NCI-H82 treated with DMSO at 0.1 percent for 48 hours (cell line): ENCODE measurements at regions not wholly inside any gene's neighbourhood (a gene's known extent, or its start where the extent isn't known, plus 50 kb on each side); places are given as distances from the start of the nearest gene placed in this dataset.

ENCODE experiments used
- DNase-seq: peaks from one replicate; lab custom pipeline; 2025; ENCODE audit not compliant: unreplicated experiment; lab: John Stamatoyannopoulos, UW

DNA sequence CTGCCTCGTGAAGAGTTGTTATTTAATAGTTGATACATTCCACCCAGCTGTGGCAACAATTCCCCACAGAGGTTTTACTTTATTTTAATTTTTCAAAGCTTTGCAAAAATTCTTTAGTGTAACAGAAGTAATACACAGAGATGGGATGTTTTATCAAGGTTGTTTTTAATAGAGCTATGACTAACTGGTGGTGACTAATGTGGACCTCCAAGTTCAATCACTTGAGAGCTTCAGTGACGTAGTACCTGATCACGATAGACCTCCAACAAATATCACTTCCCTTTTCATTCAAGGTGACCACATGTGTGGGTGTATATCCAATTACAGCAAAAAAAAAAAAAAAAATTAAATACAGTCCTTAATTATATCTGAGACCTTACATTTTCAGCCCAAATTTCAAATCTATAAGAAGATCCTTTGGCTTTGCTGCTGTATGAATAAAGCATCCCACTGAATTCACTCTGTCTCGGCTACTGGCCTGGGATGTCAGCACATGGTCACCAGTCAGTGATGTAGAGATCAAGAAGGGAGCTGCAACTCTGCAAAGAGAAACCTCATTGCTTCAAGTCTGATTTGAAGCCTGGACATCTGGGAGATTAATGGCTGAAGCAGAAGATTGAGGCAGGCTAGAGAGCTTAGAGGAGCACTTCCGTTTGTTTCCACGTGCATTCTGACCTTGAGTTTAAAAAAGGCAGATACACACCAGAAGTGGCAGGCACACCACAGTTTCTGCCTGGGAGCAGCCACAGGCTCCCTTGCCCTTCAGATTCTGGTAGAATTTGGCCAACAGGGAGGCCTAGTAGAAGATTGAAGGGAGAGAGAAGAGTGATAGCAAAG lies 345.9 kb upstream of the NOCT start:
- no peak for DNase-seq

DNA sequence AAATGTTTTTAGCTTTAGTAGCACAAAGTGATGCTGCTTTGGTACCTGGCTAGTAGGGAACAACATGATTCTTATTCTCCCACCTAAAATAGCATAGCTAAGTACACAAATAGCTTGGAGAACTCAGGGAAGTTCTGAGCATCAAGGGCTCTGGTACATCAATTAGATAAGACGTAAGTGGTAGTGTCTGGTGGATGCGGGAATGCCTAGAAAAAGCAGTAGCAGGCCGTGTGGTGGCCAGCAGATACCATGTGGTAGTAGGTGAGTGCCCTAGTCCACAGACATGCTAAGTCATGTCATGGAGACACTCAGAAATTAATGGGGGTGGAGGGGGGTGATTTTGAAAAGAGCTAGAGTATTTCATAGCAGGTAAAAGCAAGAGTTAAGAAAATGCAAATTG lies 347.3 kb upstream of the NOCT start:
- DNase-seq = no peak

DNA sequence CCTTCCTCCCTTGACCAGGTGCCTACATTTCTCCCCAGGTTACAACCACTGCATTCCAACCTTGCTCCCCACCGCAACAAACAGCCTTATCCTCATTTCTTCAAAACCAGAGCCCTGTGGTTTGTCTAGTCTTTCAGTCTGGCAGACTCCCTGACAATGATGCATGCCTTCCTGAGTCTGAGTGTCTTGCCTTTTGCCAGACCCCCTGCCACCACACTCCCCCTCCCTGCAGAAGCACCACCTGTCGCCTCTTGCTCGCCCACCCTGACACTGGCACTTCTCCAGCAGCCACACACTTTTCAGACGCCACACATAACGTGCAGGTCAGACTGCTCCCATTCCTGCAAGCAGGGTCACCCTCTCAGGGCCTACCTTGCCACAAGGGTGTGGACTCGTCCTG lies 349.2 kb upstream of the NOCT start:
- no peak for DNase-seq

DNA sequence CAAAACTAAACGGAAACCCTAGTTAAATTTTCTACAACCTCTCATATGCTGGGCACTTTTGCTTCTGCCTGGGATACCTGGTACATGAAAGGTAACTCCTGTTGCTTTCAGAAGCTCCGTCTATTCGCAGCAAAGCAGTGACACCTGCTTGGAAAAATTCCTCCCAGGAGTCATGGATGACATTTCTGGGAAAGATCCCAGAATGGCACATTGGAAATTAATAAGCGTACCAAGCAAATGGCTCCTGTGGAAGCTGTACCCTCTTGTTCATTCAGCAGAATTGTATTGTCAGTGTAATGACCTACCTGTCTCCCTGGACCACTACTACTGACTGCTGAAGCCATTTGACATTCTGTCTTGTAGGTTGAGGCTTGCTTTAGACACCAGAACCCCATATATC lies 349.7 kb upstream of the NOCT start:
- DNase-seq = no peak

DNA sequence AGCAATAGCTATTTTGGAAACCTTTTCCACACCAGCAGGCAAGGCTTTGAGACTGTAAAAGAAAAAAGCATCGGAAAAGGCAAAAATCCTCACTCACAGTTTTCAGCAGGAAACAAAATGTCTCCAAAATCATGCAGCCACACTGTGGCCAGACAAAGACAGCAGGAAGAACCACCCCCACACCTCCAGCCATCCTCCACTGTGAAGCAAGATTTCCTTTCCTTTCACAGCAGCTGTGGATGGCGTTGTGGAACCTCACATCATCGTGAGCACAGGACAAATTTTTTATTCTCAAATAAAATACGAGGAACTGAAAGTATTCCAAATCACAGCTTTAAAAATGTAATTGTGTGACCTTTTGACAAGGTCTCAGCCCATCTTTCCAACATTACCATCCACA lies 351.7 kb upstream of the NOCT start:
- DNase-seq = no peak

DNA sequence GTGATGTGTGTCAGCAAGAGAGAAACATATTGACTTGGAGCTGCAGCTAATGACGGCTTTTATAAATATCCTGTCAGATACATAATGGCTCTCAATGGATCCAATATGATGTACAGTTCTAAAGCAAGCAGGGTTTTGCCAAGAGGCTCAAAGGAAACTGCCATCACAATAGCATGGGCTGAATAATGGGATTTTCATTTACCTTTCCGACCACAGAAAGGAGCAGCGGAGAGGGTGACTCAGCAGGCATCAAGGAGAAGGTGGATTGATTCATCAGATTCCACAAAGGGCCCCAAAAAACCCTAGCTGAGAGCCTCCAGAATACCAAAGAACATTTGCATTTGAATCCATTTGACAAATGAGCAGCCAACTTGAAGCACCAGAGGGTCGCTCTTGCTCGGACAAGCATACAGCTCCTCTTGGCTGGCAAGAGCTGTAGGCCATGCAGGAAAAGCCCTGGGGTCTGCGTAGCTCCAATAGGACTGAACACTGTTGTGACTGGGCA lies 355.7 kb upstream of the NOCT start:
- DNase-seq = no peak

DNA sequence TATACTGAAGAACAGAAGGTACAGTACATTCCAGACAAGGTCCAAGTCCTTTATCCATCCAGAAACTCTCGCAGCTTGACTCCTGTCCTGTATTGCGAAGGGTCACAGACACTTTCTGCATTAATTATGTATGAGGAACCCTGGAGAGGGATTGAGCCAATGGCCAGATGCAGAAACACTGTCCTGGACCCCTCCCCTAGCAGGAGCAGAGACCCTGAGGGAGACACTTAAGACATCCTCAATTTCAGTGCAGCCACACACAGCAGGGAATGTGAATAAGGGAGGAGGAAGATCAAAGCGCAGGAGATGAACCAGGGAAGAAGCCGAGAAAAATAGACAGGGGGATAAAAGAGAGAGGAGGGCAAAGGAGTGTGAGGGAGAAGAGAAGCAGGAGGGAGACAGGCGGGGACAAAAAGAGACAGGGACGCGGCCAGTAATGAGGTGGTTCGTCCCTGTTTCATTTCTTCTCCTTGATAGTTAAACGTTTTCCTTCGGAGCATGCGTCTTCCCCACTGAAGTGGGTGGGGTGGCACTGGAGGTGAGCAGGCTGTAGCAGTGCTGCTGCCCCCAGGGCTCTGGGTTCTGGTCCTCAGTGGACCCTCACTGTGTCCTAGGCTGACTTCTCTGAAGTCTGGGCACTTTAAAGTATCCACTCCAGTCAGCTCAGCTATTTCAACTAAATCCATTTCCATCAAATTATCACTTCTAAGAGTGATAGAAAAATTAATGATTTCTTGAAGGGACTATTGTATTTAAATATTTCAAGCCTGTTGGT lies 356.4 kb upstream of the NOCT start:
- DNase-seq = no peak

DNA sequence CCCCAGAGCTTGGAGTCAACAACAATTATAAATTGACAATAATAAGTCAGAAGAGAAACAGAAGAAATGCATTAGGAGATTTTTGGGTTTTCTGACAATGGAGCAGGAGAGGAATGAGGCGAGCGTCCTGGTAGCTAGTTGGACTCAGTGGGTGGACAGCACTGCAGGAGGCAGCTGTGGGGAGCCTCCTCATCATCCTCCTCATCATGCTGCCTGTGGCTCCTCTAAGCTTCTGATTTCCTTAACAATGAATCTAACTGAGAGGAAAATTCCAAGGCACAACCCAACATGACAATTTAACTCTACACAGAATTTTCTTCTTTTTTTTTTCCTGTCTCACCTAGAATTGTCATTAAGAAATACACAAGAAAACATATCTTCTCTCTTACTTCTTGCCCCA lies 357.1 kb upstream of the NOCT start:
- no peak for DNase-seq

DNA sequence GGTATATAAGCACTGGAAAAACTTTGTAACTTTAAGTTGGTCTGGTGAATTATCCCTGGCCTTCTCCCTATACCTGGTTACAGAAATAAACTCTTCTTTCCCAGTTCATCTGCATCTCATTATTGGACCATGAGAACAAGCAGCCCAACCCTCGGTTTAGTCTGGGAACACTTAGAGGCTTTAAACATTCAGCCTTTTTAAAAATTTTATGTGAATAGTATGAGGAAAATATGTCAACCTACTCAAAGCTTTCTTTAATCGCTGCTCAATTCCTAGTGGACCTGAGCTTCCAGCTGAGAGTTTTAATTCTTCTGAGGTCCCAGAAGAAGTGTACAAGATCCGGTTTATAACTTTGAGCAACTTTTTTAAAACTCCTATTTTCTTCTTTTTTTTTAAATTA lies 358.6 kb upstream of the NOCT start:
- no peak for DNase-seq

DNA sequence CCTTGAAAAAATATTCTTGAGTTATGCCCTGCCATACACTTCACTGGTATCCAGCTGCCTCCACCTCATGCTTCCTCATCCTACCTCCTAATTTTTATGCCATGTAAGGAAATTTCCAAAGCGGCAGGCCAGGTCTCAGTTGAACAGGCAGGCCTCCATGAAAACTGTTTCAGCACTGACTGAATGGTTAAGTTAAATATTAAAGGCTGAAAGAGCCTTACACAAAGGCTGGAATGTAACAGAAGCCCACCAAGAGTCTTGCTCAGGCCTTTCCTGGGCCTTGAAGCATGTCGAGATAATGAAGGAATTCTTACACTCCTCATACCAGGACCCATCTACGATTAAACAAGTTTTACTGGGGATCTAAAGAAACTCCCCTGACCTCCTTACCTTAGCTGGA lies 359.6 kb upstream of the NOCT start:
- DNase-seq = no peak

DNA sequence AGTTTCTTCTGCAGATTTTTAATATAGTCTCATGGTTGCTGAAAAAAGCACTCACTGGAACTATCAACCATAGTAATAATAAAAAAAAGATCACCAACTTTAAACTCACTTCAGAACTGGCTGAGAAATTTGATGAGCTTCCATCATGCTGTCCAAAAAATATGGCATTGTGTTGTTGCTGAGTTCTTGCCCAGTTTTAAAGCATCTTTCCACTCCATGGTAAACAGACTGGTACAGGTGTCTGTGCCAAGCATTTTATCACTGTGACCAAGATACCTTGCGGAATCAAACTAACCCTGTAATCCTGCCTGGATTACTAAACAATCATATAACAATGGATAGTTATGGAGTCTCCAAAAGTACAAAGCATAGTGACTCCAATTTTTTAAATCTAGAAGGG lies 360.3 kb upstream of the NOCT start:
- no peak for DNase-seq

DNA sequence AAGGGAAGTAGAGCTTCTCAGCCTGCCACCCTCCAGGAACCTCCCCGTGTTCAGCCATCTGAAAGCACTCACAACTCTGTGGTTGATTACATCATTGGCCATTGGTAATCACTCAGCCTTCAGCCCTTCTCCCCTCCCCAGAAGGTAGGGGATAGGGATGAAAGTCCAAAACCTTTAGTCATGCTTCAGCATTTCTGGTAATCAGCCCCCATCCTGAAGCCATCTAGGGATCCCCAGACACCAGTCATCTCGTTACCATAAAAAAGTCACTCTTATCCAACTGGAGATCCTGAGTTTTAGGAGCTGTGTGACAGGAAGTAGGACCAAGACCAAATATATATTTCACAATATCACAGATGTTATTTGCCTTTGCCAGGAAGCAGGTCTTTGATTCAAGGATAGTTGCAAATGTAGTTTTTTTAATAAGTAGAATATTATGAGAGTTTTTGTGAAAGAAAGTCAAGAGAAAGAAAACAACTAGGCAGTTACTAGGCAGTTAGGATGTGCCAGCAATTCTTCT lies 364.6 kb upstream of the NOCT start:
- DNase-seq = no peak

DNA sequence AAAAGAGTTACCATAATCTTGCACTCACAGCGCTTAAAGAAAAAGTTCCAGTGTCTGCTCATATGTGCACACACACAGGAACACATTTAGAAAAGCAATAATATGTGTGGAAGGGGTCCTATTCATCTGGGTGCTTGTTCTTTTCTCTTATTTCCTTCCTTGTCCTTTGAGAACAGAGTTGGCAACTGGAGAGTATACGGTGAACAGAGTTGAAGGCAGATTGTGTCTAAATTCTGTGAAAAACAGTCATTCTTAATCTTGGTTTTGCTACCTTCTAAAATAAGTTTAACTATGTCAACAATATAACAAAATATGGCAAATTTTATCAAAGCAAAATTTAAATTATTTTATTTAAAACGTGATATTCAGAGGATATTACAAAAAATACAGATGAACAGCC lies 365.1 kb upstream of the NOCT start:
- no peak for DNase-seq

DNA sequence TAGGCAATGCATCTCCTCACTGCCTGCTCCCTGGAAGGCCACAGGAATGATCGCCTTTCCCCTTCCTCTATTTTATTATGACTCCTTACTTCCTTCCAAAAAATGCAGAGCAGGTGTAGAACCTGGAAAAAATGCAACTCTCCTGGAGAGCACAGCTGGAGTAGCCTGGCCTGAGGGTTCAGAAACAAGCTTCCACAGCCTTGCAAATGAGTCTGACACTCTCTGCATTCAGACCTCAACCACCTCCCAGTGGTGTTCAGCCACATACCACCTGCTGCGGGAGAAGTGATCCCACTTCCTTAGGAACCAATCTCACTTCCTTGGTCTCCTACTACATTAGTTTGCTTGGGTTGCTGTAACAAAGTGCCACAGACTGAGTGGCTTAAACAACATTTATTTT lies 368.1 kb upstream of the NOCT start:
- DNase-seq = no peak

DNA sequence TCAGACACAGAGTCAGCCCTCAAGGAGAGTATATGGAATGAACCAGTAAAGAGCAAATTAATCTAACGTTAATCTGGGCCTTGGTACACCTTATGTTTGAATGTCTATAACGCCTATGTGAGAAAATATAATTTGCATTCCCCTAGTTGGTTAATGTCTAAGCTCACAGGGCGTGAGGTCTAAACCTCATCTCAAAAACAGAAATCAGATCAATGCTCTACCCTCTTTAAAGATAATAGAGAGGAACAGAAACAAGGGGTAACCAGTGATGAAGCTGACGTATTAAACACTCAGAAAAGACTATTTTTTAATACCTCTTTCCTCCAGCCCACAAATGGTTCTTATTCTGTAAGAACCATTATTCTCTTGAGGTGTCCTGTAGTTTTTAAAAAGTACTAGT lies 369.2 kb upstream of the NOCT start:
- no peak for DNase-seq

DNA sequence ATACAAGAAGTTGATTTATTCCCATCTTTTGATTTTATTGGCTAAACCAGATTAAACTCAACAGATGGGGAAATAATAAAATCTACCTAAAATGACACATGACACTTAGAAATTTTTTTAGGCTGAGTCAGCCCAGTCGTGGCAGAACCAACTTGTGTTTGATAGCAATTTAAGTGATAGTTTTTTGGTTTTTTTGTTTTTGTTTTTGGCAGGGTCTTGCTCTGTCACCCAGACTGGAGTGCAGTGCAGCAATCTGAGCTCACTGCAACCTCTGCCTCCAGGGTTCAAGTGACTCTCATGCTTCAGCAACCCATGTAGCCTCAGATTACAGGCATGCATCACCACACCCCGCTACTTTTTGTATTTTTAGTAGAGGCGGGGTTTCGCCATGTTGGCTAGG lies 370.3 kb upstream of the NOCT start:
- DNase-seq = no peak

DNA sequence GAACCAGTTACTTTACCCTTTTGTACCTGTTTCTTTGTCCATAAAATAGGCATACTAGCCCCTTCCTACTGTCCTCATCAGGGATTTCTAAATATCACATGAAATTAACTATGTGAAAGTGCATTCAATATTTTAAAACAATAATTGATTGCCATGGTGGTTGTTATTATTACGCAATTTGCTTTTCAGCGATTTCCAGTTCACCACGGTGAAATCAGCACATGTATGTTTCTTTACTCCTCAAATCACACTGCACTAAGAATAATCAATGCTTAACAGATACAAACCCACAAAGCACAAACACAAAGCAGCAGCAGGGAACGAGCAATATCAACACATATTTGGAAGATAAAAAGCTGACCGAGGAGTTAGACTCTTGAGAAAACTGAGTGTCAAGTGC lies 371.3 kb upstream of the NOCT start:
- DNase-seq = no peak

DNA sequence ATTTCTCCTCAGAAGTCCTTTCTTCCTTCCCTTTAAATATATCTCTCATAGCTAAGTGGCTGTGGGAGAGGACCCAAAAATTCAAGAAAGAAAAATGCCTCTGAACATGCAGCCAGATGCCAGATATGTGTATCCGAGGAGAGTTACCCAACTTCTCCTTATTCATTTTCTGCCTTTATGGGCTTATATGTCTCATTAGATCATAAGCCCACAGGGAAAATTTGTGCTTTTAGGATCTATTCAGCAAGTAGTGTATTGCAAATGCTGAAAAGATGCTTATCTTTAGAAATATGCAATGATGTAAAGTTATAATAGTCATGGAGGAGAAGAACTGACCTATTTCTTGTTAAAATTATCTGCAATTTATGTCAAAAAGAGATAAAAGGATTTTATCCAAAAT lies 371.8 kb upstream of the NOCT start:
- no peak for DNase-seq

DNA sequence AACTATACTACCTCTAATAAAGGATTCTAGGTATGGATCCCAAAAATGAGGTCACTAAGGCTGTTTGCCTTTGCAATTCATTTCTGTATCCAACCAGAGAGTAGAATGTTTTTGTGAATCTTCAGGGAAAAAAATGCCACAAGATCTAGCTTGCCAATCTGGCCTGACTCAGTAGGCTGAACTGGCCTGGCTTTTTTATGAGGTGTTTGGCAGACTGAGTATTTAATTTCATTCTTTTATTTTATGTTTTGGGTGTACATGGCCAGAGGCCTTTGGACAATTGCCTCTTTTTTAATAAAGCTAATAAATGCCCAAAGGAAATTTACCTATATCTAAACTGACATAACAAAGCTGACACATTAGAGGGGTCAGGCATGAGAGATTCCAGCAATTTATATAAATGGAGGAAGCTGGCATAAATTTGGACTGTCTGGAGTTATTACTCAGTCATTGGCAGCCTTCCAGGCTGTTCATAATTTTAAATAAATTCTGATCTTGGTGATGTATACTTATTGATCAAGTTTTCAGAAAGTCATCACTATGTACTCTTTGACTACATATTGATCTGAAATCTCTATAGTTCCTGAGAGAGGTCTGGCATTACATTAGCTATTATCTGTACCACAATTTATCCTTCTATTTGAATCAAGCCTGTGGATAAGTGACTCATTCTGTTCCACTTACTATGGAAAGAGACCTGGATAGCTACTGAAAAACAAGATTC lies 376.4 kb upstream of the NOCT start:
- no peak for DNase-seq

DNA sequence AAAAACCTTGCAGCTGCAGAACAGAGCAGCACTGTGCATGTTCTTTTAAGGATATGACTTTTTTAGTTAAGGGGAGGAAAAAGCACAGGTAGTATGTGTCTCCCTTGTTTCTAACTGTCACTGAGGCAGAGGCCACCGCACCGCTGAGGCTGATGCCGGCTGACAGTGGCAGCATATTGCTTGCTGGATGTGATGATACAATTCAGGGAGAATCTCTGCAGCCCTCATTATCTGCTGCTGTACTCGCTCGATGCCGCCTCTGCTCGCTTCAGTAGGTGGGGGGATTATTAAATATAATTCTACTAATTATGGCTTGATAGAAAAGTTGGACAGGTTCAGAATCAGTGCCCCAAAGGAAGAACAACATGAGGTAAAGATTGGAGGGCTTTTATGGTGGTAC lies 378.8 kb upstream of the NOCT start:
- DNase-seq = no peak

DNA sequence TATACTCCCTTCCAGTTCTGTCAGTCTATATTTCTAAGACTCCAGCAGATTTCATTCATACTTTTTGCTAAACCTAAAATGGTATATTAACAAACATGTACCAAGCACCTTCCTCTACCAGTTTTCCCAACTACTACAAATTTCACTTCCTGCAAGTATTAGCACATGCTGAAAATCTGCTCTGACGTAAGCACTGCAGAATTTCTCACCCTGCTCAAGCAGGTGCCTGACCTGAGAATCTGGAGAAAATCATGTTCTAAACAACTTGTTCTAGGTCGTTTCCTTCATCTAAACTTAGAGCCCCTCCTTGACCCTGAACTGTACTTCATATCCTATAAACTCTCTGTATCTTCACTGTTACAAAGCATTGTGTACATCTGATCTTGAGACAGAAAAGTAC lies 380.7 kb upstream of the NOCT start:
- no peak for DNase-seq

DNA sequence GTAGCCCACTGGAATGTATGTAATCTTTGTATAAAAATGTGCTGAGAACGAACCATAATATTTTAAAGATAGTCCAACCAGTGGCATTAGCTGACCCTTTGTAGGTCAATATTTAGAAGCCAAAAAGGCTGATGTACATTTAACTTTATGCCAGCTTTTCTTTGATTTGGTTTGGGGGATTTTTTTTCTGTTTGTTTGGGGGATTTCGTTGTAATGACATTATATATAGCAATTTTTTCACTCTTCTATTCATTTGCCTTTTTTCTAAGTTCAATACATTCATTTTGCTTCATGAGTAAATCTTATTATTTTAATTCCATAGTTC lies 382.0 kb upstream of the NOCT start:
- DNase-seq = no peak
